Erythroblast (primary cell): ENCODE measurements at regions not wholly inside any gene's neighbourhood (a gene's known extent, or its start where the extent isn't known, plus 50 kb on each side); places are given as distances from the start of the nearest gene placed in this dataset.
"Not testable (repeated sequence)": the region's sequence is repeated elsewhere in the genome, so short reads cannot be mapped to it uniquely, and the experiment has no call there.

ENCODE experiments used
- DNase-seq, 2 experiments: peaks; one replicate each; lab custom pipeline; 2025; lab: John Stamatoyannopoulos, UW
- GATA1 ChIP-seq: IDR thresholded peaks from 2 replicates; pipeline ENCODE4 v1.6.1; 2011; ENCODE audit warnings: low read depth, mild to moderate bottlenecking, control low read depth, low read length, moderate library complexity
- POLR2A ChIP-seq: IDR thresholded peaks from 2 replicates; pipeline ENCODE4 v1.6.1; 2011; ENCODE audit warnings: mild to moderate bottlenecking, low read length

DNA sequence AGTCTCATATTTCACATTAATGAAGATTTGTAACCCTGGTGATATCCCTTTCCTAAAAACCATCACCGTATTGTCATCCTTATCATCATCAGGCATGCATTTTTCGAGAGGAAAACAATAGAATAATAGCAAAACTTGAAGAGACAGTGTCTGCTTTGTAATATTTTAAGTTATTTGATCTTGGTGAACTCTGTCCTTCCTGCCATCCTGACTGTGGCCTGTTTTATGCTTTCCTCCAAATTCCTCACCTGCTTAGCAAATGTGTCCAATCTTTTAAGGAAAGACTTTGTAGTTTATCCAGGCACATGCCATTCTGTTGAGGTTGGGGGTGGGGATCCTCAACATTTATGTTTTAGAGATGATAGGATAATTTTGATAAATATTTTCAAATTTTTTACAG, 306.1 kb upstream of the COL8A1 start:
- no peak for DNase-seq
- TF ChIP-seq GATA1 (no peak), POLR2A (no peak)

DNA sequence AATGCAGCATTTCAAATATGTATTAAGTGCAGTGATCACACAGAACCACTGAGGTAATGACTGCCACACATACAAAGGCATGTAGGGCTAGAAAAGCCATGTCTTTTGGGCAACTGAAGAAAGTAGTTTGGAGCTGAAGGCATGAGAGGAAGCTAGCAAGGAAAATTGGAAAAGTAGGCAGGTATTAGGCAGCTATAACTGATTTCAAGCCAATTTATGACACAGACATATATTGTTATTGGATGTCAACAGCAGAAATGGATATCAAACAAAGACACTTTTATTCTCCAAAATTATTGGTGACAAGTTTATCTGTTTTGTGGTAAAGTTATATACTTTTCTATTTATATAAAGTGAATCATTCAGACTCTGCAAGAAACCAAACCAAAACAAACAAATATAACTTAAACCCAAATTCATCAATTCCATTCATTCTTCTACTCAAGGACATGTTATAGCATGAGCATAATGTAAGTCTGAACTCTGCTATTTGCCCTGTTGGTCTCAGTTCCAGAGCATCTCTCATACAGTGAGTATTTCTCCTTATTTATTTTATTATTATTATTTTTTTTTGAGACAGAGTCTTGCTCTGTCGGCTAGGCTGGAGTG, 307.4 kb upstream of the COL8A1 start:
- DNase-seq = no peak
- TF ChIP-seq POLR2A (no peak), GATA1 (no peak)

DNA sequence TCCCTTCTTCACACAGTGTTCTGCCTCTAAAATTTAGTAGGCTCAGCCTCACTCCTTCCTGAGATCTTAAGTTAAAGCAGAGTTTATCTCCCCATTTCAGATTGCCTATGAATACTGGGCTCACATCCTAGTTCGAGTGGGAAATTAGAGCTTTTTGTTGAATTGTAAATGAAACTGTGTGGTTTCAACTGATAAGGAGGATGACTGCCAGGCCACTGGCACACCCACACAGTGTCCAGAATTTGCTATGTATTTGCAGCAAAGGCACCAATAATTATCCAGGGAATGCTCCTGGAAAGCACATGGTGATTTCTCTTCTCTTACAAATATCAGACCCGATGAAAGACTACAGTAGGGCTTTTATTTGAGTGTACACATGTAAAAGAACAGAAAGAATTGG, 308.1 kb upstream of the COL8A1 start:
- TF ChIP-seq GATA1 (no peak), POLR2A (no peak)
- DNase-seq = peak; percentile 3 to 46

DNA sequence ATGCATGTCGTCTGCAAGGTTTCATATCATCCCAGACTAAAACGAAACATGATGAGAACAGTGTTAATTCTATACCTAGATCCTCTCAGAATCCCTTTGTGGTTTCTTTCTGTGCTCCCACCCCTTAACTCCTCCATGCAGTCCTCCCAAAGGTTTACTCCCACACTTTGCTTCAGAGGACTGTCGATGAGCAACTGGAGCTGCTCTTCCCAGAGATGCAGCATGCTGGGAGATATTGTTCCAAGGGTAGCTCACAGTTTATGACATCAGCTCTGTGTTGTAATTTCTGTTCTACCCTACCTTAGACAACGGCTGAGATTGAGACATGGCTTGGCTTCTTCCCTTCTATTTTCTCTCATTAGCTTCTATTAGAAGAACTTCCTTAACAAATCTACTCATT, 313.0 kb upstream of the COL8A1 start:
- no peak for DNase-seq
- no peak for TF ChIP-seq GATA1
- no peak for TF ChIP-seq POLR2A

DNA sequence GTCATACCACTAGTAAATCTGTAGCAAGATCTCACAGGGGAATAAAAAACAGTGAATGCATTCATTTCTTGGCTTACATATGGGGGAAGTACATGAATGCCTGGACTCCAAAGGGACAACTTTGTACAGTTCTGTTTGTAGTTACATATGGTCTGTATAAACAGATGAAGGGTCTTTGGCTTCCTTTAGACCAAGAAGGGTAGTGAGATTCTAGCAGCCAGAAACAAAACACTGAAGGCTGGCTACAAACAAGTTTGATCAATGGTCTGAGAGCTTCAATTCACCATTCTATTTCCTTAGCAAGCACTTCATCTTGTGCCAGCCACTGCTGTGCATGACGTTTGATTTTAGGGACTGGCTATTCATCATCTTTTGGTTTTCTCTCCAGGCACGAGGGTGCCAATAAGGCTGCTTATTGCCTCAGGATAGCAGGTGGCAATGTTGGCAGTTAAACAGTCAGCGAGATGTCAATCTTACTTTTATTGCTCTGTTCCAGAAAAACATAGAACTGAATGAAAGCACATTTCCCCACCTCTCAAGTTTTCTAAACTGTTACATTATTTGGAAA, 313.7 kb upstream of the COL8A1 start:
- no peak for TF ChIP-seq POLR2A
- TF ChIP-seq GATA1 = no peak
- DNase-seq = no peak

- DNase-seq = no peak
- TF ChIP-seq GATA1 = no peak
- no peak for TF ChIP-seq POLR2A
Measured at GRCh38 chr3:99323940-99324339, 314.5 kb upstream of the COL8A1 start.

DNA sequence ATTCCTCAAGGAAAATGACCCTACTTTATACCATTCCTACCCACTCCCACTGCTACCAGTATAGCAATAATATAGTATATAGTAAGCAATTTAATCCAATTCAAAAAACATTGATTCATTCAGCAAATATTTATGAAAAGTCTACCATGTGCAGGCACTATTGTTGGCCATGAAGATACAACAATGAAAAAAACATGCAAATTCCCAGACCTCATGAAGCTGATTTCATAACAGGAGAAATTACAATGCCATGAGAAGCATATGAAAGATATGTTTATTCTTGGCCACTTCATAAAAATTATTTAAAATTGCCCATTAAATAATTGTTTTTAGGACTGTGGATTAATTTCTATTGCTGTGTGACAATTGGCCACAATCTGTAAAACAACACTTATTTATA, 315.8 kb upstream of the COL8A1 start:
- DNase-seq = no peak
- TF ChIP-seq POLR2A (no peak), GATA1 (no peak)

DNA sequence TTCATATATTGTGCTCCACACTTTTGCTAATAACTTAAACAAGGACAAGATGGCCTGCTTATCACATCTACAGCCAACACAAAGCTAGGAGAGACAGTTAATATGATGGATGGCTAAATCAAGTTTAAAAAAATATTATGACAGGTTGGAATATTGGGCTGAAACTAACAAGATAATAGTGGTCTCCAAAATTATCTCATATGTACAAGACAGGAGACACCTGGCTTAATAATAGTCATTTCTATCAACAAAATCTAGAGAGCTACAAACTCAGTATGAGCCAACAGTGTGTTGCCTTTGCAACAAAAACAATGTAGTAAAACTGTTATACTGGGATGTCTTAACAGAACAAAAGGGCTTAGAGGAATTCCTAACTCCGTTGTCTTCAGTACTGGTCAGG, 317.1 kb upstream of the COL8A1 start:
- no peak for DNase-seq
- TF ChIP-seq GATA1 = no peak
- no peak for TF ChIP-seq POLR2A

DNA sequence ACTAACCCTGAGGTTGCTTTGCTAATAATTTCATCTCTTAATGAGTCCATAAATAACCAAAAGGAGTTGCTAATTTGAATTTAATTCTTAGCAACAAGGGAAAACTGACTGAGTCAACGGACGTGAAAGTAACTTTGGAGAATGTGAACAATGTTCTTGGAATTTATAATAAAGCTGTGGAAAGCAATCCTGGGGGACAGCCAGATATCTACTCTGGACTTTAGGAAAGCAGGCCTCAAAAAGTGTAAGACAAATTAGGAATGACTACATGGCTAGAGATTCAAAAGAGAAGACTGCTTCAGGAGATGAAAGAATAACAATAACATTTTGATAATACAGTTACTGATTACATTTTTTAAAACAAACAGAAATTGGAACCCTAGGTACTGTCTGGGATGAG, 318.4 kb upstream of the COL8A1 start:
- TF ChIP-seq POLR2A = no peak
- TF ChIP-seq GATA1 = no peak
- DNase-seq = no peak

GRCh38 chr3:99319450-99319849, 318.9 kb upstream of the COL8A1 start:
- no peak for DNase-seq
- TF ChIP-seq POLR2A (no peak), GATA1 (no peak)

DNA sequence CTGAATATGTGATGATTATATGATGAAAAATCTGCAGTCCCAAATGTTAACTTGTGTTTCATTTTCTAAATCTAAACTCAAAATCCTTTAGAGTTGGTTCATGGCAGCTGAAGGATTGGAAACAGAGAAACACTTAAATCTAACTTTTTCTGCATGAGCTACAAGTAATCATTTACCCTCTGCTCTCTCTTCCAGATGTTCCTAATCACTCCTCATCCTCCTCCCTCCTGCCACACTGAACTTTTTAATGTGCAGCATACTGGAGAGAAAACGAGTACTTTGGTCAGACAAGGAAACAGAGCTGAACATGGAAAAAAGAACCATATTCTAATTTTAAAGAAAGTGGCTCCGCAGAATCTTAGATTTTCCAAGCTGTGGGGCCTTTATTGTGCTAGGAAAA, 321.2 kb upstream of the COL8A1 start:
- TF ChIP-seq GATA1 = no peak
- TF ChIP-seq POLR2A = no peak
- no peak for DNase-seq

- no peak for DNase-seq
- no peak for TF ChIP-seq GATA1
- no peak for TF ChIP-seq POLR2A
Measured at GRCh38 chr3:99315896-99316295, 322.5 kb upstream of the COL8A1 start.

- no peak for TF ChIP-seq POLR2A
- no peak for TF ChIP-seq GATA1
- DNase-seq = no peak
Measured at GRCh38 chr3:99313485-99313884, 324.9 kb upstream of the COL8A1 start.

- no peak for TF ChIP-seq POLR2A
- DNase-seq = no peak
Measured at GRCh38 chr3:99298661-99299060, 339.7 kb upstream of the COL8A1 start.

GRCh38 chr3:99295836-99296235, 342.6 kb upstream of the COL8A1 start:
- DNase-seq = no peak
- no peak for TF ChIP-seq GATA1
- no peak for TF ChIP-seq POLR2A

DNA sequence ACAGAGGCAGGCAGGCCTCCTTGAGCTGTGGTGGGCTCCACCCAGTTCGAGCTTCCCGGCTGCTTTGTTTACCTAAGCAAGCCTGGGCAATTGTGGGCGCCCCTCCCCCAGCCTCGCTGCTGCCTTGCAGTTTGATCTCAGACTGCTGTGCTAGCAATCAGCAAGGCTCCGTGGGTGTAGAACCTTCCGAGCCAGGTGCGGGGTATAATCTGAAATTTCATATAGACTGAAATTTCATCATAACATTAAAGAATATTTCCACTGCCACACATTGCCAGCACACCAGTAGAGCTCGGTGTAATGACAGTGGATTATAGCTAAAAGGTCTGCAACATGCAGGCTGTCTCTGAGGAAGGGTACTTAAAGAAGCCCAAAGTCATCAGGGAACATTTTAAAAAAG, 344.3 kb upstream of the COL8A1 start:
- DNase-seq = not testable (repeated sequence)
